Neural cell (in vitro differentiated cells): ENCODE measurements at regions not wholly inside any gene's neighbourhood (a gene's known extent, or its start where the extent isn't known, plus 50 kb on each side); places are given as distances from the start of the nearest gene placed in this dataset.

ENCODE experiments used
- H2AFZ ChIP-seq: fragments of 200-600, 300-800 bp; sonication (generic), shearing (Covaris generic); 2 replicates; pipeline ENCODE4 v1.6.0; 2014; ENCODE audit warnings: low read depth, mild to moderate bottlenecking, antibody characterized with exemption, low read length, moderate library complexity
- H3F3A ChIP-seq: fragments of 200-600 bp; shearing (Covaris generic); 2 replicates; pipeline ENCODE4 v1.6.1; 2016; ENCODE audit warnings: mild to moderate bottlenecking, moderate library complexity, mixed read lengths, antibody characterized with exemption, low read length; ENCODE audit not compliant: insufficient read depth, poor library complexity, severe bottlenecking
- H3K27ac ChIP-seq: fragments of 200-600, 300-800 bp; sonication (generic), shearing (Covaris generic); 2 replicates; pipeline ENCODE4 v1.5.1; 2014; ENCODE audit warnings: mild to moderate bottlenecking, low read length, moderate library complexity
- H3K27me3 ChIP-seq: fragments of 300-800, 200-600 bp; sonication (generic), shearing (Covaris generic); 2 replicates; pipeline ENCODE4 v1.6.0; 2014; ENCODE audit warnings: mild to moderate bottlenecking, low read depth, low read length, moderate library complexity; ENCODE audit not compliant: insufficient read depth
- H3K36me3 ChIP-seq: fragments of 300-800, 200-600 bp; sonication (generic), shearing (Covaris generic); 2 replicates; pipeline ENCODE4 v1.5.1; 2014; ENCODE audit warnings: mild to moderate bottlenecking, antibody characterized with exemption, low read length, moderate library complexity; ENCODE audit not compliant: insufficient read depth
- H3K4me2 ChIP-seq: fragments of 300-800, 200-600 bp; sonication (generic), shearing (Covaris generic); 2 replicates; pipeline ENCODE4 v1.6.0; 2014; ENCODE audit warnings: mild to moderate bottlenecking, low read length
- H3K4me3 ChIP-seq: fragments of 300-800, 200-600 bp; sonication (generic), shearing (Covaris generic); 2 replicates; pipeline ENCODE4 v1.5.1; 2014; ENCODE audit warnings: mild to moderate bottlenecking, low read length, moderate library complexity
- H3K79me2 ChIP-seq: fragments of 200-600 bp; shearing (Covaris generic); replicated peaks from 2 replicates; pipeline ENCODE4 v1.6.0; 2014; ENCODE audit warnings: mild to moderate bottlenecking, low read length, moderate library complexity; ENCODE audit not compliant: insufficient read depth
- H3K9ac ChIP-seq: fragments of 300-800, 200-600 bp; sonication (generic), shearing (Covaris generic); 2 replicates; pipeline ENCODE4 v1.6.1; 2016; ENCODE audit warnings: mild to moderate bottlenecking, low read length, mixed read lengths
- H3K9me2 ChIP-seq: fragments of 200-600 bp; shearing (Covaris generic); 2 replicates; pipeline ENCODE4 v1.6.1; 2016; ENCODE audit warnings: mild to moderate bottlenecking, low read length, mixed read lengths; ENCODE audit not compliant: insufficient read depth
- H3K9me3 ChIP-seq: fragments of 200-600, 300-800 bp; sonication (generic), shearing (Covaris generic); 2 replicates; pipeline ENCODE4 v1.6.1; 2016; ENCODE audit warnings: mild to moderate bottlenecking, mixed run types, low read length, moderate library complexity, mixed read lengths
- H4K20me1 ChIP-seq: fragments of 200-600 bp; shearing (Covaris generic); 2 replicates; pipeline ENCODE4 v1.6.1; 2016; ENCODE audit warnings: mild to moderate bottlenecking, mixed run types; ENCODE audit not compliant: insufficient read depth
- CTCF ChIP-seq: fragments of 450-650 bp; IDR thresholded peaks from 2 replicates; pipeline ENCODE4 v1.5.1; 2014; ENCODE audit warnings: antibody characterized with exemption, mild to moderate bottlenecking, moderate library complexity; ENCODE audit not compliant: poor library complexity, severe bottlenecking
- EP300 ChIP-seq: fragments of 450-650 bp; conservative IDR thresholded peaks from 2 replicates; pipeline ENCODE4 v1.6.1; 2014; ENCODE audit warnings: antibody characterized with exemption, mild to moderate bottlenecking, moderate library complexity; ENCODE audit not compliant: poor library complexity, severe bottlenecking
- EZH2 ChIP-seq: fragments of 200-600, 300-800 bp; shearing (Covaris generic), sonication (generic); IDR thresholded peaks from 2 replicates; pipeline ENCODE4 v1.6.1; 2014; ENCODE audit warnings: antibody characterized with exemption, low read length, borderline replicate concordance, mild to moderate bottlenecking; ENCODE audit not compliant: insufficient read depth, poor library complexity, severe bottlenecking
- MXI1 ChIP-seq: fragments of 450-650 bp; conservative IDR thresholded peaks from 2 replicates; pipeline ENCODE4 v1.6.1; 2014; ENCODE audit warnings: antibody characterized with exemption, mild to moderate bottlenecking; ENCODE audit not compliant: poor library complexity, severe bottlenecking
- POLR2AphosphoS5 ChIP-seq: IDR thresholded peaks from 2 replicates; pipeline ENCODE4 v1.6.1; 2012
- RAD21 ChIP-seq: fragments of 450-650 bp; conservative IDR thresholded peaks from 2 replicates; pipeline ENCODE4 v1.6.1; 2014; ENCODE audit warnings: antibody characterized with exemption, mild to moderate bottlenecking, moderate library complexity
- REST ChIP-seq: IDR thresholded peaks from 2 replicates; pipeline ENCODE4 v1.6.1; 2012; ENCODE audit warnings: borderline replicate concordance
- SMC3 ChIP-seq: fragments of 450-650 bp; conservative IDR thresholded peaks from 2 replicates; pipeline ENCODE4 v1.6.1; 2014; ENCODE audit warnings: antibody characterized with exemption, mild to moderate bottlenecking, moderate library complexity; ENCODE audit not compliant: poor library complexity
- TAF1 ChIP-seq: IDR thresholded peaks from 2 replicates; pipeline ENCODE4 v1.6.1; 2012; ENCODE audit warnings: low read depth

- Histone ChIP-seq H3K9me2 (no peaks in the 10 kb centered on the region), H3K79me2 (no peaks in the 10 kb centered on the region), H3K27ac (no peak overlapping the region), H3F3A (no peaks in the 10 kb centered on the region), H3K9ac (no peak overlapping the region), H2AFZ (no peak overlapping the region), H3K36me3 (no peaks in the 10 kb centered on the region), H3K4me2 (no peak overlapping the region), H3K9me3 (no peaks in the 10 kb centered on the region), H4K20me1 (no peaks in the 10 kb centered on the region), H3K27me3 (no peaks in the 10 kb centered on the region), H3K4me3 (no peak overlapping the region)
- TF ChIP-seq MXI1 = no peak
- TF ChIP-seq TAF1 = no peak
- TF ChIP-seq EZH2 = no peak
- no peak for TF ChIP-seq RAD21
- TF ChIP-seq CTCF = no peak
Observed at GRCh38 chr10:1950803-1951495, 213.6 kb upstream of the ADARB2 start.

- Histone ChIP-seq H3K36me3 (no peaks in the 10 kb centered on the region), H3F3A (no peaks in the 10 kb centered on the region), H3K4me2 (no peak overlapping the region), H3K9me2 (no peaks in the 10 kb centered on the region), H2AFZ (no peak overlapping the region), H4K20me1 (no peaks in the 10 kb centered on the region), H3K9me3 (no peaks in the 10 kb centered on the region), H3K79me2 (no peaks in the 10 kb centered on the region), H3K4me3 (no peak overlapping the region), H3K27ac (no peak overlapping the region), H3K9ac (no peak overlapping the region), H3K27me3 (no peaks in the 10 kb centered on the region)
- TF ChIP-seq MXI1 (no peak), REST (no peak), EP300 (no peak), SMC3 (no peak), POLR2AphosphoS5 (no peak), RAD21 (no peak), CTCF (no peak), TAF1 (no peak), EZH2 (no peak)
Observed at GRCh38 chr10:1947464-1948003, 210.2 kb upstream of the ADARB2 start.
